HG03354 (cell line): ENCODE measurements at regions not wholly inside any gene's neighbourhood (a gene's known extent, or its start where the extent isn't known, plus 50 kb on each side); places are given as distances from the start of the nearest gene placed in this dataset.
"Not testable (repeated sequence)": the region's sequence is repeated elsewhere in the genome, so short reads cannot be mapped to it uniquely, and the experiment has no call there.

Experiments
- ATAC-seq: cut with Tn5 transposase; IDR thresholded peaks from one replicate; pipeline ENCODE4 v1.9.1; 2021; ENCODE audit warnings: mild to moderate bottlenecking; ENCODE audit not compliant: unreplicated experiment, poor library complexity, severe bottlenecking

- no peak for ATAC-seq
Observed at GRCh38 chr16:65313936-65314626, 192.2 kb upstream of the CDH11 start.

- no peak for ATAC-seq
Observed at GRCh38 chr16:65312795-65313194, 190.9 kb upstream of the CDH11 start.

GRCh38 chr16:65312071-65312470, 190.2 kb upstream of the CDH11 start:
- no peak for ATAC-seq

- not testable (repeated sequence) for ATAC-seq
Observed at GRCh38 chr16:65310491-65310890, 188.6 kb upstream of the CDH11 start.

- ATAC-seq = no peak
Observed at GRCh38 chr16:65309354-65309753, 187.5 kb upstream of the CDH11 start.

- ATAC-seq = no peak
Observed at GRCh38 chr16:65308506-65308905, 186.6 kb upstream of the CDH11 start.

- no peak for ATAC-seq
Observed at GRCh38 chr16:65307286-65307685, 185.4 kb upstream of the CDH11 start.

- ATAC-seq = no peak
Observed at GRCh38 chr16:65306722-65307121, 184.9 kb upstream of the CDH11 start.

GRCh38 chr16:65306300-65306699, 184.4 kb upstream of the CDH11 start:
- no peak for ATAC-seq

- ATAC-seq = no peak
Observed at GRCh38 chr16:65305266-65305959, 183.6 kb upstream of the CDH11 start.

- no peak for ATAC-seq
Observed at GRCh38 chr16:65301029-65301428, 179.2 kb upstream of the CDH11 start.

- ATAC-seq = no peak
Observed at GRCh38 chr16:65297453-65297852, 175.6 kb upstream of the CDH11 start.

GRCh38 chr16:65295527-65295926, 173.7 kb upstream of the CDH11 start:
- ATAC-seq = no peak

GRCh38 chr16:65294708-65295107, 172.8 kb upstream of the CDH11 start:
- no peak for ATAC-seq

- ATAC-seq = no peak
Observed at GRCh38 chr16:65294165-65294564, 172.3 kb upstream of the CDH11 start.

- ATAC-seq = no peak
Observed at GRCh38 chr16:65289022-65289421, 167.2 kb upstream of the CDH11 start.

- ATAC-seq = no peak
Observed at GRCh38 chr16:65287307-65287706, 165.4 kb upstream of the CDH11 start.

GRCh38 chr16:65285128-65286048, 163.5 kb upstream of the CDH11 start:
- no peak for ATAC-seq

- ATAC-seq = no peak
Observed at GRCh38 chr16:65284626-65285025, 162.8 kb upstream of the CDH11 start.

- ATAC-seq = no peak
Observed at GRCh38 chr16:65283181-65283651, 161.4 kb upstream of the CDH11 start.
